HG02610 (cell line): ENCODE measurements at regions not wholly inside any gene's neighbourhood (a gene's known extent, or its start where the extent isn't known, plus 50 kb on each side); places are given as distances from the start of the nearest gene placed in this dataset.

Experiments used
- ATAC-seq: cut with Tn5 transposase; IDR thresholded peaks from one replicate; pipeline ENCODE4 v1.9.1; 2021; ENCODE audit warnings: mild to moderate bottlenecking, moderate library complexity; ENCODE audit not compliant: unreplicated experiment

- no peak for ATAC-seq
Observed at GRCh38 chr2:74759986-74760385, 73.9 kb upstream of the HK2 start.

- ATAC-seq, result no peak
Observed at GRCh38 chr2:74760875-74761630, 72.9 kb upstream of the HK2 start.

GRCh38 chr2:74762789-74763188 lies 71.1 kb upstream of the HK2 start:
- no peak for ATAC-seq

DNA sequence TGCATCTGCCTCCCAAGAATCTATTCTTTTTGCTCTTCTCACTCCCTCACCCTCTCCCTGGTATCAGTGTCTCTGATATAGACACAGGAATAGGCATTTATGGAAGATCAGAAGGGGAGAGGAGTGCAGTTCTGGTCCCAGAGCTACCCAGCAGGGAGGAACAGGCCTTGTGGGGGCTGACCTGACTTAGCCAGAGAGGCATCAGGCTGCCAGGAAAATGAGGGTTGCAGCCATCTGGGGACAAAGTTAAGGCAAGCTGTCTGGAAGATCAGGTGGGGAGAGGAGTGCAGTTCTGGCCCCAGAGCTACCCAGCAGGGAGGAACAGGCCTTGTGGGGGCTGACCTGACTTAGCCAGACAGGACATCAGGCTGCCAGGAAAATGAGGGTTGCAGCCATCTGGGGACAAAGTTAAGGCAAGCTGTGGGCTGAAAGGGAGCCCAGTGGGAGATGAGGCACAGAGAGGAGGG lies 69.9 kb upstream of the HK2 start:
- ATAC-seq, result no peak

GRCh38 chr2:74764429-74765272 lies 69.3 kb upstream of the HK2 start:
- peak; percentile 68 for ATAC-seq

DNA sequence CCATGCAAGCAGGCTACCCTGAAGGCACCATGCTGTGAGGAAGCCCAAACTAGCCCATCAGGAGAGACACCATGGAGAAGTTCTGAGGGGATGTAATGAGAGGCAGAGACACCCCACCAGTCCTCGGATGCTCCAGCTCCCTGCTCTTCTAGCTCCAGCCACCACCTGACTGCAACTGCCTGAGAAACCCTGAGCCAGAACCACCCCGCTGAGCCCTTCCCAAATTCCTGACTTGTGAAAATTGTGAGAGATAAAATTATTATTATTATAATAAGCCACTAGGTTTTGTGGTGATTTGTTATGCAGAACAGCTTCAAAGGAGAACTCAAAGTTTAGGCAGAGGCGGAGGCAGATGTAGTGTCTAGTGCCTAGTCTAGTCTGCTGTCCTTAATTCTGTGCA lies 67.1 kb upstream of the HK2 start:
- no peak for ATAC-seq

- no peak for ATAC-seq
Observed at GRCh38 chr2:74767618-74768017, 66.3 kb upstream of the HK2 start.

DNA sequence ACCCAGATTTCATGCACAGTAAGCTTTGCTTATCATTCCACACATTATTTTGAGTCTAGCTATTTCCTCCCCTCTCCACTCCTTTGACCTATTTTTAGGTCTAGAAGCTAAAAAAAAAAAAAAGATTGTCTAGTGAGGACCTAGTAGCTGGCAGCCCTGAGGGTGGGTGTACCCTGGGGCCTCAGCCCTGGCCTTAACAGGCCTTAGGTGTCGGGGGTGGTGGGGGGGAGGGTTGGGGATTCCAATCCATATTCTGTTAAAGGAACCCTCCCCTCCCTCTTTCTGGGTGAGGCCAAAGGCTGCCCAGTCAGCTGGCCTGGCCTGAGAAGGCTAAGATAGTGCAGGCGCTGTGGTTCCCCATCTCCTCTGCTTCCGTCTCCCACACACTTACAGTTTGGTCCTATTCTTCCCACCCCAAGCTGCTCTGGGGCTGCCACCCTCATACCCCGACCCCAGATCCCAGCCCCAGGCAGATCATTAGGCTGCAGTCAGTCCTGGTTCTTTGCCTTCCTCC lies 65.5 kb upstream of the HK2 start:
- no peak for ATAC-seq

DNA sequence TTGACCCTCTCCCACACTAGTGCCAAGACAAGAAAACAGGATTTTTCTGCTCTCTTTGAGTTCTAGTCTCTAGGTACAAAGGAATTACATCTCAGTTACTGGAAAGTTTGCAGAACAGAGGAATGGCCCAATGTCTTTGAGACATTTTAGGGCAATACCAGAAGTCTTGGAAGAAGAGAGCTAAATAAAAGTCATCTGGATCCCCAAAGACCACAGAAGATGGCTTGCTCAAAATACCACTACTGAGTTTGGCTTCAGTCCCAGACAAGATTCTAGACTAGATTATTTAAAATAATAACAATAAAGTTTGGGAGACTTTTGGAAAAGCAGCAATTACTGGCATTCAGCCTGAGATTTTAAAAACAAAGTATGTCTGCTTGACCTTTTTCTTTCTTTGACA lies 61.9 kb upstream of the HK2 start:
- ATAC-seq, result no peak

- no peak for ATAC-seq
Observed at GRCh38 chr2:74777161-74777900, 56.6 kb upstream of the HK2 start.

- ATAC-seq, result no peak
Observed at GRCh38 chr2:74778381-74779264, 55.3 kb upstream of the HK2 start.

- no peak for ATAC-seq
Observed at GRCh38 chr2:74779265-74779558, 54.7 kb upstream of the HK2 start.

GRCh38 chr2:74779587-74780135 lies 54.3 kb upstream of the HK2 start:
- ATAC-seq, result no peak
